Mesendoderm (in vitro differentiated cells): ENCODE measurements at regions not wholly inside any gene's neighbourhood (a gene's known extent, or its start where the extent isn't known, plus 50 kb on each side); places are given as distances from the start of the nearest gene placed in this dataset.

ENCODE experiments used
- DNase-seq: peaks from one replicate; pipeline ENCODE4 v3.0.0; 2013
- H2AK5ac ChIP-seq: 2 replicates; pipeline ENCODE4 v1.6.1; 2013; ENCODE audit warnings: low read length, inconsistent platforms
- H2BK120ac ChIP-seq: 2 replicates; pipeline ENCODE4 v1.6.1; 2013; ENCODE audit warnings: low read depth, mild to moderate bottlenecking, low read length, moderate library complexity, mixed read lengths
- H2BK15ac ChIP-seq: replicated peaks from 2 replicates; pipeline ENCODE4 v1.6.1; 2013; ENCODE audit warnings: low read depth, mild to moderate bottlenecking, moderate library complexity
- H2BK5ac ChIP-seq: 2 replicates; pipeline ENCODE4 v1.6.1; 2013; ENCODE audit warnings: low read length, inconsistent platforms
- H3K18ac ChIP-seq: 2 replicates; pipeline ENCODE4 v1.6.1; 2013; ENCODE audit warnings: mild to moderate bottlenecking, low read length, mixed read lengths
- H3K23ac ChIP-seq: one replicate; pipeline ENCODE4 v1.6.1; 2013; ENCODE audit warnings: low read length
- H3K27ac ChIP-seq: 2 replicates; pipeline ENCODE4 v1.5.1; 2013; ENCODE audit warnings: low read depth, mild to moderate bottlenecking, inconsistent platforms, low read length, moderate library complexity
- H3K27me3 ChIP-seq: 2 replicates; pipeline ENCODE4 v1.6.1; 2013; ENCODE audit warnings: low read length, control low read depth, mild to moderate bottlenecking, inconsistent platforms; ENCODE audit not compliant: insufficient read depth, poor library complexity
- H3K36me3 ChIP-seq: 2 replicates; pipeline ENCODE4 v1.6.1; 2013; ENCODE audit warnings: low read length, inconsistent platforms; ENCODE audit not compliant: control insufficient read depth, insufficient read depth
- H3K4ac ChIP-seq: one replicate; pipeline ENCODE4 v1.6.1; 2013; ENCODE audit warnings: low read depth, mild to moderate bottlenecking, low read length, moderate library complexity
- H3K4me1 ChIP-seq: 2 replicates; pipeline ENCODE4 v1.6.1; 2013; ENCODE audit warnings: low read depth, low read length, inconsistent platforms; ENCODE audit not compliant: control insufficient read depth
- H3K4me2 ChIP-seq: 2 replicates; pipeline ENCODE4 v1.6.1; 2013; ENCODE audit warnings: low read length
- H3K4me3 ChIP-seq: 2 replicates; pipeline ENCODE4 v1.5.1; 2013; ENCODE audit warnings: mild to moderate bottlenecking, low read length
- H3K56ac ChIP-seq: one replicate; pipeline ENCODE4 v1.6.1; 2013; ENCODE audit warnings: low read length
- H3K79me1 ChIP-seq: 2 replicates; pipeline ENCODE4 v1.6.1; 2013; ENCODE audit warnings: low read length, inconsistent platforms
- H3K79me2 ChIP-seq: 2 replicates; pipeline ENCODE4 v1.6.1; 2013; ENCODE audit warnings: mild to moderate bottlenecking, low read length; ENCODE audit not compliant: control insufficient read depth, insufficient read depth
- H3K9ac ChIP-seq: 2 replicates; pipeline ENCODE4 v1.6.1; 2013; ENCODE audit warnings: low read length, inconsistent platforms
- H4K5ac ChIP-seq: one replicate; pipeline ENCODE4 v1.6.1; 2013; ENCODE audit warnings: low read length
- H4K8ac ChIP-seq: one replicate; pipeline ENCODE4 v1.6.1; 2013; ENCODE audit warnings: low read depth, mild to moderate bottlenecking, control low read depth, low read length, moderate library complexity
- WGBS: extraction: QIAGEN DNeasy Blood & Tissue Kit; methylation state at CpG from one replicate; pipeline ENCODE4 v1.1.7; 2013; ENCODE audit warnings: low lambda C conversion rate, missing lambda C conversion rate; ENCODE audit not compliant: insufficient coverage; ENCODE audit errors: extremely low coverage; 5-methylcytosine and 5-hydroxymethylcytosine counted together

DNA sequence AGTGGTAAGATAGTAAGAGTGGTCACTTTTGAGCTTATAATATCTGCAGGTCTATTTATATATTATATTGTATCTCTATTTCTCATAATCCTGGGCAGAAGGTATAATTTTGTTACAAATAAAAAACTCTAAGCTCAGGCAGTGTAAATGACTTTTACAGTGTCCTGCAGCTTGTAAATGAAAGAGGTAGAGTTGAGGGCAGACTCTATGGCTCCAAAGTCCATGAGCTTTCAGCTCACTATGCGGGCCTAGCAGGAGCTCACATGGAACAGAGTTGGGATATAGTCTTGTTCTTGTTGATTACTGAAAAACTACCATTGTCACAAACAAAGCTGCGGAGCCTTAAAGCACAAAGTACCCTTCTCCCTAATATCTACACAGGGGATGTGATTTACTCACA lies 361.4 kb downstream of the LNPK start:
- no CpG with 5 or more reads among the region's 2 CpGs for WGBS
- Histone ChIP-seq H3K79me2 (no peaks in the 10 kb centered on the region), H3K27me3 (no peaks in the 10 kb centered on the region), H3K18ac (no peak overlapping the region), H3K56ac (no peak overlapping the region), H3K79me1 (no peaks in the 10 kb centered on the region), H2AK5ac (no peak overlapping the region), H3K27ac (no peak overlapping the region), H3K23ac (no peak overlapping the region), H3K4me1 (no peaks in the 10 kb centered on the region), H3K36me3 (no peaks in the 10 kb centered on the region), H3K4me3 (no peak overlapping the region), H4K5ac (no peak overlapping the region), H2BK5ac (no peak overlapping the region), H3K9ac (no peak overlapping the region), H3K4ac (no peak overlapping the region), H2BK15ac (no peak overlapping the region), H4K8ac (no peak overlapping the region), H3K4me2 (no peak overlapping the region), H2BK120ac (no peak overlapping the region)
- DNase-seq: no peak

DNA sequence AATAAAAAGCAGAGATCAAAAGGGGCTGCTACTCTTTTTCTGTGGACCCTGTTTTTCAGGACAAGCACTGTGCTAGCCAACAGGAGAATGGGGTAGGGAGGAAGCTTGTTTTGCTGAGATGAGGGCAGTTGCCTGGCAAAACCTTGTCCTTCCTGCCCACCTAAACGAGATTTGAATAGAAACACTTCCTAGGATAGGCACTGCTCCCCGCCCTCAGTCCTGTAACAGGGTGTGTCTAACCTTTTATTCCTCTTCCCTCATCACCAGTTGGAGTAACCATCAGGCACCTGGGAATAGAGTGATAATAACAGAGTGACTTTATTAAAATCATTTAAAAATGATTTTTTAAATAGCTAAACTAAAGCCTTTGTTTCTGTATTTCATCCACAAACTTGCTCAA lies 368.8 kb downstream of the LNPK start:
- no peak overlapping the region for H2BK5ac ChIP-seq
- no peak overlapping the region for H3K9ac ChIP-seq
- H2BK15ac ChIP-seq: no peak overlapping the region

DNA sequence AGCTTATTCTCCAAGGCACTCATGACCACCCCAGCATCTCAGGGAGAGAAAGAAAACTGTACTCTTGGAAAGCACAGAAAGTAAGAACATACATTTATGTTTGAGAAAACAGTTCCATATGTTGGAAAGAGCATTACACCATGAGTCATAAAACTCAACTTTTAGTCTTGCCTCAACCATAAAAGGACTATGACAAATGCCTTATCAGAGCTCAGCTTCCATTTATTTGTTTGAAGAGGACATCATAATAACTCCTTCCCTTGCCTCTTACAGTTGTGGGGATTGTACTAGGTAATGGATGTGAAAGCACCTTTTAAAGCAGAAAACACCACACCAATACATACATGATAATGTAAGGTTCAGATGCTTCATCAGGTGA lies 370.8 kb downstream of the LNPK start:
- H3K79me1 ChIP-seq: no peaks in the 10 kb centered on the region
- H2BK120ac ChIP-seq: no peak overlapping the region
- no peak overlapping the region for H3K9ac ChIP-seq
- no peaks in the 10 kb centered on the region for H3K79me2 ChIP-seq
- no peak overlapping the region for H4K8ac ChIP-seq
- H3K23ac ChIP-seq: no peak overlapping the region
- no peak overlapping the region for H3K27ac ChIP-seq
- H3K4ac ChIP-seq: no peak overlapping the region
- no peak overlapping the region for H2BK15ac ChIP-seq
- H3K4me3 ChIP-seq: no peak overlapping the region
- no peak overlapping the region for H4K5ac ChIP-seq
- H3K18ac ChIP-seq: no peak overlapping the region
- H3K4me2 ChIP-seq: no peak overlapping the region
- no peak overlapping the region for H2AK5ac ChIP-seq
- no peak overlapping the region for H3K56ac ChIP-seq
- H3K27me3 ChIP-seq: no peaks in the 10 kb centered on the region
- no peak overlapping the region for H2BK5ac ChIP-seq
- H3K4me1 ChIP-seq: no peaks in the 10 kb centered on the region
- DNase-seq: no peak
- H3K36me3 ChIP-seq: no peaks in the 10 kb centered on the region

More for the DNA sequence above, 368.8 kb downstream of the LNPK start:
- Histone ChIP-seq H3K4me3 (no peak overlapping the region), H3K36me3 (no peaks in the 10 kb centered on the region), H3K56ac (no peak overlapping the region), H3K79me2 (no peaks in the 10 kb centered on the region), H3K18ac (no peak overlapping the region), H4K8ac (no peak overlapping the region), H3K4me1 (no peaks in the 10 kb centered on the region), H3K79me1 (no peaks in the 10 kb centered on the region), H3K23ac (no peak overlapping the region), H3K4ac (no peak overlapping the region), H3K27ac (no peak overlapping the region), H3K27me3 (no peaks in the 10 kb centered on the region), H3K4me2 (no peak overlapping the region), H2BK120ac (no peak overlapping the region), H4K5ac (no peak overlapping the region), H2AK5ac (no peak overlapping the region)
- WGBS: no CpG with 5 or more reads among the region's 2 CpGs
- DNase-seq: no peak

DNA sequence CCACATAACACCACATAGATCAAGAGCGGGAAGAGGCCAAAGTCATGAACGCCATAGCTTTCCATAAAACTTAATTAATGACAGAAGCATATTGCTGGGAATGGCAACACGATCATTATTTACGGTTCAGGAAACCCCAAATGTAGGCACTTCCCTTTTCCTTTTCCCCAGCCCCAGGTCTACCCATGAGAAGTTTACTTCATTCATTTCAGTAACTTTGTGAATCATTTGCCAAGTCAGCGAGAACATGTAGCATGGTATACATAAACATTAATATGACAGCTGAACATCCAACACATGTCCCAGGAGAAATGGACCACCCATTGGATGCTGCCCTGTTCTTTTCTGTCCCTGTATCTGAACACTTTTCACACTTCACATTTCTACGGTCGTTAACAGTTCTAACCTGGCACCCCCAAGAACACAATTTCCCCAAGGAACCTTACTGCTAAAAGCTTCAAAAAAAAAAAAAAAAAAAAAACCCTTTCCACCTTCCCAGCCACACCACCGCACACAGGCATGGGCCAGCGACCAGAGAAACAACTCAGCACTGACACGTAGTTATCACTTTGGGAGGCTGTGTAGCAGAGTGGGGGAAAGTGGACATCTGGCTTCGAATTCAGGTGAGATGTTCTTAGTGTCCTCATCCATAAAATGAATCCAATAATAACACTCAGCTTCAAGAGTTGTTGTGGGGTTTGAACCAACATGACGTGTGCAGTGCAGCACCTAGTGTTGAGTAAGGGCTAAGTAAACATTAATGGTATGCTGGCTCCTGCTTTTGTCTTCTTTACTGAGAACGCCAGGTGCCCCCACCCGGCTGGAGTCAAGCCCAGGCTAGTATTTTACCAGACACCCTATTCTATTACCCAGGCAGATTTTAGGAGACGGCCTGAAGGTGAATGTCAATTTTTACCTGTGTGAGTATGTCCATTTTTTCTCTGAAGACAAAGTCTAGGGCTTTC lies 371.5 kb downstream of the LNPK start:
- Histone ChIP-seq H2BK15ac (no peak overlapping the region), H2BK5ac (no peak overlapping the region), H3K27me3 (no peaks in the 10 kb centered on the region), H3K23ac (no peak overlapping the region), H3K36me3 (no peaks in the 10 kb centered on the region), H3K4me1 (no peaks in the 10 kb centered on the region), H3K4ac (no peak overlapping the region), H4K8ac (no peak overlapping the region), H3K27ac (no peak overlapping the region), H4K5ac (no peak overlapping the region), H3K4me2 (no peak overlapping the region), H2BK120ac (no peak overlapping the region), H2AK5ac (no peak overlapping the region), H3K9ac (no peak overlapping the region), H3K79me2 (no peaks in the 10 kb centered on the region), H3K18ac (no peak overlapping the region), H3K56ac (no peak overlapping the region), H3K4me3 (no peak overlapping the region), H3K79me1 (no peaks in the 10 kb centered on the region)
- no peak for DNase-seq
- no CpG with 5 or more reads among the region's 15 CpGs for WGBS

DNA sequence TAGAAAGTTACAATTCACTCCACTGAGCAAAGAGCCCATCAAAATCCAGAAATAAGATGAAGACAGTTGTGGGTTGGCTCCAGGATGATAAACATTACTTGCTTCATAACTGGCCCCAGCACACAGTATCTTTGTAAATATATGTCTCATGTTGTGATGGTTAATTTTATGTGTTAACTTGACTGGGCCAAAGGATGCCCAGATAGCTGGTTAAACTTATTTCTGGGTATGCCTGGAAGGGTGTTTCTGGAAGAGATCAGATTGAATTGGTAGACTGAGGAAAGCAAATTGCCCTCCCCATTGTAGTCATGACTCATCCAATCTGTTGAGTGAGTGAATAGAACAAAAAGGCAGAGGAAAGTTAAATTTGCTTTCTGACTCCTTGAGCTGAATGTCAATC lies 373.8 kb downstream of the LNPK start:
- no peak for DNase-seq
- no peak overlapping the region for H3K23ac ChIP-seq
- no peak overlapping the region for H3K4ac ChIP-seq
- no peaks in the 10 kb centered on the region for H3K4me1 ChIP-seq
- no peak overlapping the region for H2BK120ac ChIP-seq
- H3K56ac ChIP-seq: no peak overlapping the region
- no peak overlapping the region for H2BK15ac ChIP-seq
- no peak overlapping the region for H3K27ac ChIP-seq
- no peak overlapping the region for H4K5ac ChIP-seq
- no peak overlapping the region for H2AK5ac ChIP-seq
- no peaks in the 10 kb centered on the region for H3K79me2 ChIP-seq
- no peaks in the 10 kb centered on the region for H3K79me1 ChIP-seq
- no peak overlapping the region for H2BK5ac ChIP-seq
- no peak overlapping the region for H3K4me2 ChIP-seq
- H3K18ac ChIP-seq: no peak overlapping the region
- H3K36me3 ChIP-seq: no peaks in the 10 kb centered on the region
- no peak overlapping the region for H3K9ac ChIP-seq
- no peaks in the 10 kb centered on the region for H3K27me3 ChIP-seq
- no peak overlapping the region for H4K8ac ChIP-seq
- H3K4me3 ChIP-seq: no peak overlapping the region

DNA sequence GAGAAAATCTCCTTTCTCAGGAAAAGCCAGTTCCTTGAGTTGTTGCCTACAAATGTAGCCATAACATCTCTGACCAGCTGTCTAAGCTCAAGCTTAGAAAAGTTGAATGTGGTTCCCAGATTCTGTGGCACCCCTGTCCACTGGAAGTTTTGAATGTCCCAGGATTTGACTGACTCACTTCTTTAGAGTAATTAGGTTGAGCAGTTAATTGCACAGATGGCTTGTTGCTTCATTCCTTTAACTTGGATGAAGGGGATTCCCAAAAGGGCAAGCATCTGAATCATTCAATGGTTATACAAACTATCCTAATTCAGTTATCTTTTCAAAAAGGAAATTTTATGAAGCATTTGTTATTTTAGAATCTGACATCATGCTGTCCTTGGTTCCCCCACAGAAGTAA lies 374.7 kb downstream of the LNPK start:
- Histone ChIP-seq H3K18ac (no peak overlapping the region), H4K5ac (no peak overlapping the region), H3K4ac (no peak overlapping the region), H3K27ac (no peak overlapping the region), H3K4me1 (no peaks in the 10 kb centered on the region), H3K79me1 (no peaks in the 10 kb centered on the region), H2BK120ac (no peak overlapping the region), H4K8ac (no peak overlapping the region), H3K56ac (no peak overlapping the region), H2BK15ac (no peak overlapping the region), H3K23ac (no peak overlapping the region), H3K9ac (no peak overlapping the region), H3K36me3 (no peaks in the 10 kb centered on the region), H2AK5ac (no peak overlapping the region), H3K27me3 (no peaks in the 10 kb centered on the region), H3K4me2 (no peak overlapping the region), H2BK5ac (no peak overlapping the region), H3K4me3 (no peak overlapping the region), H3K79me2 (no peaks in the 10 kb centered on the region)
- no peak for DNase-seq
